ENCODE measurements at regions not wholly inside any gene's neighbourhood (a gene's known extent, or its start where the extent isn't known, plus 50 kb on each side); places are given as distances from the start of the nearest gene placed in this dataset.

DNA sequence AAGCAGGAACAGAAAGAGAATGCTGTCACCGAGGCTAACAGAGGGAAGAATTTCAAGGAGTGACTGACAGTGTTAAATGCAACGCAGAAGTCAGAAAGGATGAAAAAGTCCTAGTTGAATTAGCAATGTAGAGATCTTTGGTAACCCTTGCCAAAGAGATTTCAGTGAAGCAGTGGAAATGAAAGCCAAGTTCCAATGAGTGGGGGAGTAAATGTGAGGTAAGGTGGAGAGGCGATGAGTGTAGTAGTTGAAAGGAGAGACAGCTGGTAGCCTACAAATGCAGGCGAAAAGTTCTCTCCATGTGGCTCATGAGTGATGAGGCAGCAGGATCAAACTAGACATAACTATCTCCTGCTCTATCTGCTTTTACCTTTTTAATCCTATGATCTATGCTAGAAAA lies 74.6 kb upstream of the IPO9 start:
- DNase-seq = no peak

DNA sequence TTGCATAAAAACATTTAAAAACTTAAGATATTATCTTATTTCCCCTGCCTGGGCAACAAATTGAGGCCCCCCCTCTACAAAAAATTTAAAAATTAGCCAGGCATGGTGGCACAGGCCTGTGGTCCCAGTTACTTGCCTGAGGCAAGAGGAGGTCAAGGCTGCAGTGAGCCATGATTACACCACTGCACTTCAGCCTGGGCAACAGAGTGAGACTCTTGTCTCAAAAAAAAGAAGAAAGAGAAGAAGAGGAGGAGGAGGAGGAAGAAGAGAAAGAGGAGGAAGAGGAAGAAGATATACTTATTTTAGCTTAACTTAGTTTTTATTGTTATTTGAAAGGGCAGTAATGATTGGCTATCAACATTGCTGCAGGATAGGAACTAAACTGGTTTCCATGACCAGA lies 73.8 kb upstream of the IPO9 start:
- DNase-seq = no peak

DNA sequence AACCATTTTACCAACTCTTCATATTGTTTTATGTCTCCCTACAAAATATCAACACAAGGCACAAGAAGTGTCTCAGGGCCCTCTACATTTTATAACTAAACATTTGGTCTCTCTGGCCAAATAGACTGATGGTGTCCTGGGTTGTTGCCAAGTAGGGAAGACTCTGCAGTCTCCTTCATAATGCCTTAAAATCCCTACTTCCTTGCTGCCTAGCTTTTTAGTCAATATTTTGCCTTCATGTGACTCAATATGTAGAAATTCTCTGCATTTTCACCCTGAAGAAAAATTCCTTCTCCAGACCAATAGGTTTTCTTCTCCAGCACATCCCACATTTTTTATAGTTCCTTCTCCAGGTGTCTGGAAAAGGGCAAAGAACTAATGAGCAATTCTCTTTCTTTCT lies 72.6 kb upstream of the IPO9 start:
- no peak for DNase-seq

DNA sequence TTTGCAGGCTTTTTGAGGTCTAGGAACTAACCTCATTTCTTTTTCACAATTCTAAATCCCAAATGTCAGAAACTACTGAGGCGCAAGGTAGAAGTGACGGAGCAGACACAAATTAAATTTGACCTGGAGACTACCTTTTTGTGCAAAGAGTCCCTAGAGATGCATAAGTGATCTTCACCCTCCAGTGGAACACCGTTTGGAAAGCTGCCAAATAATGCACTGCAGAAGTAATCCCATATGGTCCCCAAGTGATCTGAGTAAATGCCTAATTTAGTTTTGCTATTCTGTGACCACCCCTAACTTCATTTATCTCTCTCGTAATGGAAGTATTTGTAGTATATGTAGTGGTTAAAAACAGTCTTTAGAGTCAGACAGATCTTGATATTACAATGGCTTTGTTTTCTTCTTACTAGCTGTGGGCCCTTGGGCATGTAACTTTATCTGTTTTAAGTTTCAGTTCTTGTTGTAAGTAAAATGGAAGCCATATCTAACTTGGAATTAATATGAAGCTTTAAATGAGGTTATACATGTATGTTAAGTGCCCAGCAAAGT lies 70.4 kb upstream of the IPO9 start:
- peak; percentile 80 for DNase-seq

DNA sequence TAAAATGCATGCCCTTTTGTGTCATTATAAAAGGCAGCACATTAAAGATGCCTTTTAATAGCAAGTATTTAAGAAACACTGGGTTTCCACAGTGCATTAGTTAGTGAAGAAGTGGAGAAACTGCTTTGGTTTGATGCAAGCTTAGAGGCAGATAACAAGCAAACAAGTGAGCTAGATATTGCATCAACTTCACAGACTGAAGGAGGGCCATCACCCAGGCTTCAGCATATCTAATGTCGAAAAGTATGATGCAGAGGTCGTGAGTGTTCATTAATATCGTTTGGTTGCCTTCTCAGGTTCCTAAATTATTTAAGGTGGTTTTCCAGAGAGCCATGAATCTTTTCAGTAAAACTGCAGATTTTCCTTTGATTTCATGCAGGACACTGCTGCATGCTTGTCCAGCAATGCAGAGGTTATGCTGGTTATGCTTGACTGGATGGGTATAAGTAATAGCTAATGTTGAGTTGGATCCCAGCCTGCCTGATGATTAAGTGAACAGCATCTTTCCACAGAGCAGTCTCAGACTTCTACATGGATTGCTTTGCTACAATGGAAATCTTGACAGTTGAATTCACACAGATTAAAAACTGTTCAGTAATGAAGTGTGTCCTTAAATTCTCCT lies 69.7 kb upstream of the IPO9 start:
- DNase-seq = no peak

DNA sequence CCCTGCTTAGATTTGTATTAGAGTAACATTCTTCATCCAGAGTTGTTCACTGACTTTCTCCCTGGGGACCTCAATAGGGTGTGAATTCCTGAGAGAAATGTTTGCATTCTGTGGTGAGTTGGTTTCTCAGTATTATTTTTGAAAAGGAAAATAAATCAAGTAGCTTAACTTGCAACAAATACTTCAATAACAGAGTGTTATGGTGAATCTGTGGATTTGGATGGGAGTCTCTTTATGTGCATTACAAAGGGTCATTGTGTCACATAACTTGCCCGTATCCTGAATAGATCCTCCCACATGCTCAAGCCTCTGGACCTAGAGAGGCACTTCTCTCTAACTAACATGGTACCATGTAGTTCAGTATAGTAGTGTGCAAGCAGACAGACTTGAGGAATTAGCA lies 68.4 kb upstream of the IPO9 start:
- DNase-seq = no peak

DNA sequence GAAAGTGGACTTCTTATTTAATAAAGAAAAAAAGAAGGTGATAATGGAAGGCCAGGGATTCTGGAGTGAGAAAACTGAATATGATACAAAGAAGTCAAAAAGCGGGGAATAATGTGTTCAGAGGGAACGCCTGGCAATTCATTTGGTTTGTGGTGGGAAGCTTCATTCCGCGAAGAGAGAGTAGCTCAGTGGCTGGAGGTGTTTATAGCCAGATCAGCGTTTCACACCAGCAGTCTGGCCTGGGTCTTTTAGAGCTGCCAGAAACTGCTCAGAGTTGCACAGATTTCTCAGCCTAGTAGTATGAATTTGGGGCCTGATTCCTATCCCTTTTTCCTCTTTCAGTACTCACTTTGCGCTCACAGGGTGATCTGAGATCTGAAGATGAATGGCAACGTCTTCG lies 67.8 kb upstream of the IPO9 start:
- no peak for DNase-seq

DNA sequence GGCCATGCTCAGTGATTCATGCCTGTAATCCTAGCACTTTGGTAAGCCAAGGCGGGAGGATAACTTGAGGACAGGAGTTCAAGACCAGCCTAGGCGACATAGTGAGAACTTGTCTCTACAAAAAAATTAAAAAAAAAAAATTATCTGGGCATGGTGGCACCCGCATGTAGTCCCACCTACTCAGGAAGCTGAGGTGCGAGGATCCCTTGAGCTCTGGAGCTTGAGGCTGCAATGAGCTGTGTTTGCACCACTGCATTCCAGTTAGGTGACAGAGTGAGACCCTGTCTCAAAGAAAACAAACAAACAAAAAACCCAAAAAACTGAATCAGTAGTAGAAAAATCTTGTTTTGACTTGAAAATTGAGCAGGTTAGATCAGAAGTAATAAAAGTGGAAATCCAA lies 67.1 kb upstream of the IPO9 start:
- no peak for DNase-seq

DNA sequence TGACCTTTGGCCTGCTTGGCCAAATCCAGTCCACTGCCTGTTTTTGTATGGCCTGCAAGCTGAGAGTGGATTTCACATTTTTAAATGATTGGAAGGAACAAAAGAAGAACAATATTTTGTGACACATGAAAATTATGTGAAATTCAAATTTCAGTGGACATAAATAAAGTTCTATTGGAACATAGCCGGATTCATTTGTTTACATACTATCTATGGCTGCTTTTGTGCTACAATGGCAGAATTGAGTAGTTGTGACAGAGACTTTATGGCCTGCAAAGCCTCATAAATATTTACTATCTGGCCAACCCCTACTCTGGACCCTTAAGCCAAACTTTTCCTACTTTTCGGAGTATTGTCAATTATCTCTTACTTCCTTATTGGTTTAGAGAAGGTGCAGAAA lies 66.6 kb upstream of the IPO9 start:
- no peak for DNase-seq

DNA sequence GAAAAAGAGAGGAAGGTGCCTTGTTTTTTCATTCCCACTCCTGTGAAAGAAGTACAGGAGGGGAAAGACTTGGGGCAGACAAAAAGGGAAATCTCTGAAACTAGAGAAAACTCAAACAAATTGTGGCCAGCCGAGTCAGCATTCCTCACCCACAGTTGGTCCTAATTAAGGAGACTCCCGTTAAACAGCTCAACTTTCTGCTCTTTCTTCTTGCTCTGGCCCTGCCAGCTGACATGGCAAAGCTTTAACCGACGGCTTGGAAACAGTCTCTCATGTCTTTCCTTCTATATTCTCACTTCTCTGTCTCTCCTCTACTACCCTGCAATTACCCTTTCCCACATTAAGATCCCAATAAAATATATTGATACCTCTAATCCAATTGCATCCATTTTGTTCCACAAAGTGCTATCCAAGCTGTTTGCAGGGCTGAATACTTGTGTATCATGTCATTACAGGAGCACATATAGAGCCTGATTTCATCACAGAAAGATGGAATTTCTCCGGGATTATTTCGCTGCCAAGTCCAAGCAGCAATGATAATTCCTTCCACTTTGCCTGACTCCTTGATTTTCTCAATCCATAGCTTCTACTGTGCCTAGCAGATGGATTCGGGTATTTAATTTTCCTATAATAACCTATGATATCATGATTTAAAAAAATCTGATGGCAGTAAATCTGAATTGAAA lies 65.4 kb upstream of the IPO9 start:
- DNase-seq = no peak

DNA sequence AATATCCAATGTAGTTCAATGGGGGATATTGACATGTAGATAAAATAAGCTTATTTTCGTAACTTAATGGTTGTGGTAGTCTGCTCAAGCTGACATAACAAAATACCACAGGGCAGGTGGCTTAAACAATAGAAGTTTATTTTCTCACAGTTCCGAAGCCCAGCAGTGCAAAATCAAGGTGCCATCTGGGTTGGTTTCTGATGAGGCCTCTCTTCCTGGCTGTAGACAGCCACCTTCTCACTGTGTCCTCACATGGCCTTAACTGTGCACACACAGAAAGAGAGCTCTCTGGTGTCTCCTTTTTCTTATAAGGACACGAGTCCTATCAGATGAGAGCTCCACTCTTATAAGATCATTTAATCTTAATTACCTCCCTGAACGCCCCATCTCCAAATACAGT lies 64.8 kb upstream of the IPO9 start:
- peak; percentile 24 for DNase-seq

DNA sequence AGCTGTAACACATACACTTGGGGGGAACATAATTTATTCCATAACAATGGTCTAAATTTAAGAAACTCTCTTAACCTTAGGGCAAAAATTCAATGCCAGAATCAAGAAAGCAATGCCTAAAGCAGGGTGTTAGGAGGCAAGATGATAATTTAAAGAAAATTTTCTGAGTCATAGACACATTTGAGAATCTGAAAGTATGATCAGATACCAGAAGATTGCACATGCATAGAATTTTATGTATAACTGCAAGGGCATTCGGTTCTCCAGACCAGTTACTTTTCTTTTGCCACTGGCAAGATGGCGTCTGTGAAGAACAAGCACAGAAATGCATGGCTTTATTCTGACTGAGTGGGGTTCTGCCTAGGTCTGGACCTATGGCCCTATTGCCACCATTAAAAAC lies 64.4 kb upstream of the IPO9 start:
- DNase-seq = no peak

DNA sequence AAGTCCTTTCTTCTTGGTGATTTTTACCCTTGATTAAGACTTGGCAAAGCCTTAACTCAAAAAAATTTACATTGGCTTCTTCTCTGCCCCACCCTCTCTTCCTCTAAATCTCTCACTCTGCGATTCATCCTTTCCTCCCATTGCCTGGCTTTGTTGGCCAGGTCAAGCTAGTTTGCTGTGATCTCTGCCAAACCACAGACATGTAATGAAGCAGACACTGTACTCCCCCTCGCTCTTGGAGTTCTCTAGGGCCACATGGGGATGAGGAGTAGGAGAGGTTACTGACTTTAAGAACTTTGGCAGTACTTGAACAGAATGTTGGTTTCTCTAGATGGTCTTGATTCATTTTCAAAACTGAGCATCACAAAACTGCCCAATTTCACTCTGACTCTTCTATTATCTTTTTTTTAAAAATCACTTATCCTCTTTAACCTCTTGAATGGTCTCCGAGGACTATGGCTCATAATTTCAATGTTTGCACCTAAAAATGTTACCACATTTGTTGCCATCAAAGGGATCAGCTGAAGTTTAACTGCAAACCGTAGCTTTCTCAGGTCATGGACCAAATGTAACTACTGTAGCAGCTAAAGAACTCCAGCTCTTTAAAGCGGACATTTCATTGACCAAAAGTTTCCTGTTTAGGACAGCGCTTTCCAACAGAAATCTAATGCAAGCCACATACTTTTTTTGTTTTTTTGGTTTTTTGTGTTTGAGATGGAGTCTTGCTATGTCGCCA lies 62.7 kb upstream of the IPO9 start:
- no peak for DNase-seq

DNA sequence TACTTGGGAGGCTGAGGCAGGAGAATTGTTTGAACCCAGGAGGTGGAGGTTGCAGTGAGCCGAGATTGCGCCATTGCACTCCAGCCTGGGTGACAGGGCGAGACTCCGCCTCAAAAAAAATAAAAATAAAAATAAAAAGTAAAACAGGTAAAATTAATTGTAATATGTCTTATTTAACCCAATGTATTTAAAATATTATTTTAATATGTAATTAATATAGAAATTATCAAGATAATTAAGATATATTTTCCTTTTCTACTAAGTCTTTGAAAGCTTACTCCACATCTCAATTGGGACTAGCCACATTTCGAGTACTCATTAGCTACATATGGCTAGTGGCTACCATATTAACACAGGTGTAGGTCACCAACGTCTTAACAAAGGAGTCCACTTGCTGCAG lies 61.6 kb upstream of the IPO9 start:
- DNase-seq = no peak

DNA sequence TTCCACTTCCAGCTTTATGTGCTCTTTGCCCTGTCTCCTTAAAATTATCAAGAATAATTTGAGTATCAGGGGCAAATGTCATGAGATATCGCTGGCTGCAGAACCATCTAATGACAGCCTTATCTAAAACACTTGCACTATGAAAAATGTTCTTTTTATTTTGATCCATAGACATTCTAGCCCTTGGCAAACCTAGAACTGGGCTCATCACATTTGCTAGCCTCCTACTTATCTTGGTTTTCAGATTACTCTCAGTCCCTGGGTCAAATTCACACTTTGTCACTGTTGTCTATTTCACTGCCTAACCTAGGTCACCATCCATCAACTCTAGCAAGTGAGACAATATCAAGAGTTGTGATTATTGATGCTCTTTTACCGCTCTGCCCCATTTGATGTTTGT lies 59.9 kb upstream of the IPO9 start:
- DNase-seq = no peak

DNA sequence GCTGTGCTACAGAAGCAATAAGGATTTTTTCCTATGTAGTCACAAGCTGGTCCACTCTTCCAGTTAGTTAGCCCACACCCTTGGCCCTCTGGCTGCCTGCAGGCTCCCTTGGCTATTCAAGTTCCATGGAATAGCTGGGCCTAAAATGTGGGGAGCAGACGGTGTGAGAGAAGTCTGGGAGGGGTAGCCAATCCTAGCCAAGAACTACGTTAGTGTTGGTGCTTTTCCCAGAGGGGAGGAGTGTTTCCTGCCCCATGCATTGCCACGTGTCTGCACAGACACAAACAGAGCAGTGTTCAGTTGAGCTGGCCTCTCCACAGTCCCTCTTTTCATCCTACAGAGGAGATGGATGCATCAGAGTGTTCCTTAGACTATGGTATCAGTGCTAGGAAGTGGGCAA lies 59.0 kb upstream of the IPO9 start:
- DNase-seq = no peak

DNA sequence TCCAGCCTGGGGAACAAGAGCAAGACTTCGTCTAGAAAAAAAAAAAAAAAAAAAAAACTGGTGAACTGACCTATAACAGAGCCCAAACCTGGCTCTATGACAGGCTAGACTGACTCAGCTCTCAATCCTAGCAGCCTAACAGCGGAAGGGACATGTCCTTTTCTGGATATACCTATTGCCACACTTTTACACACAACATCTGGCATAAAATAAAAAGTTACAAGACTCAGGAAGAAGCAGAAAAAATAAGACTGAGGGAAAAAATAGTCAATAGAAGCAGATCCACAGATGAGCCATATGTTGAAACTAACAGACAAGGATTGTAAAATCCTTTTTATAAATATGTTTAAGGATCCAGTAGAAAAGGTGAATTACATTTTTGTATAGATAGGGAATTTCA lies 57.5 kb upstream of the IPO9 start:
- DNase-seq = no peak

DNA sequence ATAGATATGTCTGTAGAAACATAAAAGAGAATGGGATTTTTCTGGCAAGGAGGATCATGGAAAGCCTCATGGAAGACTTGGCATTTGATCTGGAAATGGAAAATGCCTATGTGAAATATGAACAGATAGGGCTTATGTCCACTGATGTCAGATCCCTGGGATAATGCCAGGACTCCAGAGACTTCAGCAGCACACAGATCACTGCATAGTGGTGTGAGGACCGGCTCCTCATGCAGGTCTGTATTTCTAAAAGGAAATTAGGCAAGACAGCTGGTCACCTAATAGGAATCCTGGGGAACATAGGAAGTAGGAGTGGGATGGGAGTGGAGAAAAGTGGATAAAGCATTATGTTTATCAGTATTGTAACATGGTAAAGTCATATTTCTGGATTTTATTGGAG lies 56.8 kb upstream of the IPO9 start:
- no peak for DNase-seq

DNA sequence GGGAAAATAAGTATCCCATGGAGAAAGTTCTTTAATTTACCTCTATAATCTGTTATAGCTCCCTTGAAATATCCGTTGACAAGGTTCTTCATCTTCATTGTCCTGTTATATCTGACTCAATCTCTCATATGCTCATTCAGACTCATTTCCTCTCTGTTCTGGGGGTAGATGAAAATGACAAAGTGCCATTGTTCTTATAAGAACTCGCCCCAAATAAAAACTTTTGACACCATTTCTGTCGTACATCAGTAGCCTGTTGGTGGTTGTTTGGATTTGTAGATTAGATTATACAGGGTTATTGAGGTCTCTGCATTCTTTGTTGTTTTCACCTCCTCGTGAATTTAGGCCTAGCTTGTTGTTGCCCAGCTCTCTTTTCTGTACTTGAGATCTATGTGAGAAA lies 55.2 kb upstream of the IPO9 start:
- no peak for DNase-seq

DNA sequence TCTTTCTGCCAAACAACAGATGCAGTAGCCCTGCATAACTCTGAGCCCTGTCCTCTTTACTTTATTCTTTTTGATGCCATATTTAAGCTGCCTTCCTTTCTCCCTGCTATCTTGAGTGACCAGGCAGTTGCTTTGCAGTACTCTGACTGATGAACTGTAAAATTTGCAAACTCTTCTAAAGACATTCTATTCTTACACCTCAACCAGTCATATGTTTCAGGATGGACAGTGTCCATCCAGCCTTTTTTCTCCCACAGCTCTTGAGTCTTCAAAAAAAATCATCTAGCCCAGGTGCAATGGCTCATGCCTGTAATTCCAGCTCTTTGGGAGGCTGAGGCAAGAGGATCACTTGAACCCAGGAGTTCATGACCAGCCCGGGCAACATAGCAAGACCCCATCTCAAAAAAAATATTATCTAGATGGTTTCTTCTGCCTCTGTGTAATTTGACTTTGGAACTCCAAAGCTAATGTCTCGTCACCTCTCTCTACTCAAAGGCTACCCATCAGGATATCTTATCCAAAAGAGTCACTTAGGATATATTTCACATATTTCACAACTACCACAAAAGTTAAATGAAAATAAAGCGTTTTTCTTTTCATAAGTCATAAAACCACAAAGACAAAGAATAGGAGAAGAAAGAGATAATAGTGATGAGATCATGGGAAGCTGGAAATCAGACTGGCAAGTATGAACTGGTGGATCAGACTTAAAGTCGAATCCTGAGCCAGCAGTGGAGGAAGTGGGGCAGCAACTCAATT lies 54.6 kb upstream of the IPO9 start:
- DNase-seq = no peak

DNA sequence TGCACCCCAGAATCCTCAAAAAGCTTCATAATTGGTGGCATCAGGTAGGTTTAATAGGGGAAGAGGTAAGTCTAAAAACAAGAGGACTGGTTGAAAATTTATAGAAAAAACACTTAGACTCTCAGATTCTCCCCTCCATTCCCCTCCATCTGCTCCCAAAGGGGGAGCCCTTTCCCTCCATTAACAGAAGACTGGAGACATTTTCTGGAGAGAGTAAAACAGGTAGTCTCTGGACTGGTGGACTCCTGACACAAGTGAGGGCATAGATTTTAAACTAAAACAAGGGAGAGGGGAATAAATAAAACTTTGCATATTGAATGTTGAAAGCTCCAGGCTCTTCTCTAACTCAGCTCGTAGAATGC lies 54.0 kb upstream of the IPO9 start:
- no peak for DNase-seq

DNA sequence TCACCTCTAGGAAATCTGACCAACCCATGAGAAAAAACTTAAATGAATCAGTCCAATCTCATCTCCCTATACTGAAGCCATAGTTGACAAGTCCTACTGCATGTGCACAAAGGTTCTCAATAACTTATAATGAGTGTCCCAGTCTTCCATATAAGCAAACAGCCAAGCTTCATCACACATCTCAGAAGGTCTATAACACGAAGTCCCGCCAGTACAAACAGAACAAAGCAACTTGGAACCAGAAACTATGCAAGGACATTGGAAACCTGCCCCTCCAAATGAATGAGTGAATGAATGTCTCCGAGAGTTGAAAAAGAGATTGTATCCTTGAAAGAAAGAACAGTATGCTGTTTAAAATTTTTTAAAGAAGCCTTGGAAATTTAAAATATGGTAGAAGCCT lies 53.6 kb upstream of the IPO9 start:
- no peak for DNase-seq

DNA sequence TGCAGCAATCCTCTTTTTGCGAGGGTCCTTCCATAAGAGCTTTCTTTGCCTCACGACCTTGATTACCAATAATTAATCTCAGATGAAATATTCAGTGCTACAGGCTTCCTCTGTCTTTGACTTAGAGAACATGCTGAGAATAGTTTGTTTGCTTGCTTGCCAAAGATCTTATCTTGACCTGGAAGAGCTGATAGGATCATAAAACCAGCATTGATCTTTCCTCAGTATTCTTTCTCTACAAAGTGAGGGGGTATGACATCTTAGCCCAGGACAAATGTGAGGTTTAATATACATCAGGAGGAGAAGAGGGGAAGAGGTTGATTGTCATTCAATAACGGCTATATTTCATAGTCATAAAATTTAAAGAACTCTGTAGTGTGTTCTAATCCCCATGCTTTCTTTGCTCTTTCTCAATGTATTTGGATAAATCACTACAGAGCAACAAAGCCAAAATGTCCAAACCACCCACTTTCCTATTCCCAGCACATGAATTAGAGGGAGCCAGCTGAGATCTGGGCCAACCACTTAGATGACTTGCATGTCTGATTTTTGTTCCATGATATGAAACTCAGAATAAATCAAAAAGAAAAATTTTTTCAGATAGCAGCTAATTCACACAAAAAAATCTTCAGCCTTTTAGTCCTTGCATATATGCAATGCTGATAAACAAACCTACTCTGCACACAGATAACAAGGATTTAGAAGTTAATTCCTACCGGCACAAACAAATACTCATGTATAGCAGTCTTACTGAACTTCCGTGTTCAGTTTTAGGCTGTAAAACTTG lies 50.5 kb upstream of the IPO9 start:
- DNase-seq = no peak

Measured in NCI-H82 (cell line).